C4-2B (cell line): ENCODE measurements at regions not wholly inside any gene's neighbourhood (a gene's known extent, or its start where the extent isn't known, plus 50 kb on each side); places are given as distances from the start of the nearest gene placed in this dataset.

Source experiments
- CTCF ChIP-seq: fragments of 450-650 bp; conservative IDR thresholded peaks from 2 replicates; pipeline ENCODE4 v1.5.1; 2017; ENCODE audit warnings: mild to moderate bottlenecking
- ZFX ChIP-seq: fragments of 450-650 bp; IDR thresholded peaks from 2 replicates; pipeline ENCODE4 v1.6.1; 2017

- TF ChIP-seq CTCF: no peak
- no peak for TF ChIP-seq ZFX
Observed at GRCh38 chr1:177472567-177472966, 301.8 kb downstream of the BRINP2 start.
